ENCODE measurements at regions not wholly inside any gene's neighbourhood (a gene's known extent, or its start where the extent isn't known, plus 50 kb on each side); places are given as distances from the start of the nearest gene placed in this dataset.

DNA sequence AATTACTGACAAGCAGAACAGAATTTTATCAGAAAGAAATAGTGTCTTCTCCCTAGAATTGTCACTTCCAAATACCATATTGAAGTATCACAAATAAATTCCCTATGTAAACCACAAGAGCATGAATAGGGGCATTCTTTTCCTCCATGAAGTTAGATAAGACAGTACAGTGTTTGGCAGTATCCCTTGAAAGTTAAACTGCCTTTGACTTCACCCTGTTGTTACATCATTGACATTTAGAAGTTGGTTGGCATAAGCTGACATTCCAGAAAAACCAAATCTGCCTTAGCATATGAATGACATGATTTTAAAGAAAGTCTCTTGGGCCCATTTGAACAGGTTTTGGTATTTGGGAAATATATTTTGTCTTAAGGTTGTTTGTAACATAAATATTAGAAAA is 50.2 kb upstream of the OSR1 start:
- TF ChIP-seq CTCF (IDR thresholded peaks at IDR 0.05) (no peak), EZH2 (IDR thresholded peaks at IDR 0.05; ENCODE audit: borderline replicate concordance, insufficient read depth, low read depth, low read length, poor library complexity, severe bottlenecking) (no peak)
- no peaks in the 10 kb centered on the region for H3K27me3 ChIP-seq (replicated peaks in 1 of 4; ENCODE audit: control extremely low read depth in 1 of 4, control insufficient read depth in 3 of 4, insufficient read depth in 4 of 4, low read length in 3 of 4)

More for the DNA sequence above, 50.2 kb upstream of the OSR1 start:
- ATAC-seq (ENCODE audit: low read depth) (no peak), DNase-seq (no peak)
- CTCF ChIA-PET = no interaction called here
- intact Hi-C loops (cut with micrococcal nuclease) = no loop called here
- H3K27ac ChIP-seq (ENCODE audit: low read length in 2 of 2) = no peak overlapping the region
- no peaks in the 10 kb centered on the region for H3K36me3 ChIP-seq (replicated peaks in 1 of 2; ENCODE audit: control extremely low read depth in 1 of 2, control insufficient read depth in 1 of 2, extremely low read depth in 1 of 2, insufficient read depth in 2 of 2, low read length in 1 of 2)
- no peak overlapping the region for H3K4me3 Mint-ChIP-seq
- POLR2A ChIA-PET = no interaction called here
- no peaks in the 10 kb centered on the region for H3K4me1 Mint-ChIP-seq
- peaks cover 0 to 6% (median 3%) of the 10 kb centered on the region in 3 donors for H3K9me3 ChIP-seq (ENCODE audit: control extremely low read depth in 1 of 3, control insufficient read depth in 2 of 3, insufficient read depth in 1 of 3, low read length in 2 of 3)
- H3K4me3 ChIP-seq (ENCODE audit: control extremely low read depth in 1 of 5, extremely low read depth in 1 of 5, insufficient read depth in 1 of 5, low read depth in 2 of 5, low read length in 4 of 5) = no peak overlapping the region
- peaks cover 17% of the 10 kb centered on the region for H3K27me3 Mint-ChIP-seq
- no peak overlapping the region for H2AFZ ChIP-seq (ENCODE audit: insufficient read depth, low read depth, low read length, poor library complexity, severe bottlenecking)
- H3K9me3 Mint-ChIP-seq (ENCODE audit: insufficient read depth) = peaks cover 2% of the 10 kb centered on the region
- H4K20me1 ChIP-seq (ENCODE audit: control insufficient read depth, insufficient read depth, low read length, poor library complexity, severe bottlenecking) = no peaks in the 10 kb centered on the region
- H3K27ac Mint-ChIP-seq = no peak overlapping the region
- no peaks in the 10 kb centered on the region for H3K79me2 ChIP-seq (ENCODE audit: control insufficient read depth, insufficient read depth, low read length)
- no peak overlapping the region for H3K9ac ChIP-seq (ENCODE audit: low read length)
- H3K4me2 ChIP-seq (replicated peaks; ENCODE audit: low read depth, low read length, poor library complexity, severe bottlenecking) = no peak overlapping the region
- H3K4me1 ChIP-seq (ENCODE audit: control insufficient read depth in 2 of 2, insufficient read depth in 2 of 2, low read length in 2 of 2) = no peaks in the 10 kb centered on the region

All from B cell (primary cell).